GM19099 (cell line): ENCODE measurements at regions not wholly inside any gene's neighbourhood (a gene's known extent, or its start where the extent isn't known, plus 50 kb on each side); places are given as distances from the start of the nearest gene placed in this dataset.

Experiments used
- POLR2A ChIP-seq: IDR thresholded peaks from 3 replicates; pipeline ENCODE4 v1.6.1; 2011; ENCODE audit warnings: low read depth; ENCODE audit not compliant: insufficient read length; ENCODE audit errors: extremely low read depth

- TF ChIP-seq POLR2A = no peak
Measured at GRCh38 chr2:64818664-64819060, 164.9 kb upstream of the SERTAD2 start.

- TF ChIP-seq POLR2A = no peak
Measured at GRCh38 chr2:64819361-64819760, 165.6 kb upstream of the SERTAD2 start.

- no peak for TF ChIP-seq POLR2A
Measured at GRCh38 chr2:64819774-64820688, 166.3 kb upstream of the SERTAD2 start.

- no peak for TF ChIP-seq POLR2A
Measured at GRCh38 chr2:64820901-64821300, 167.2 kb upstream of the SERTAD2 start.

- TF ChIP-seq POLR2A = no peak
Measured at GRCh38 chr2:64823794-64824193, 165.4 kb upstream of the SLC1A4 start.

- TF ChIP-seq POLR2A = no peak
Measured at GRCh38 chr2:64825831-64826491, 163.2 kb upstream of the SLC1A4 start.

- no peak for TF ChIP-seq POLR2A
Measured at GRCh38 chr2:64826703-64827102, 162.5 kb upstream of the SLC1A4 start.

GRCh38 chr2:64828261-64828660 is 160.9 kb upstream of the SLC1A4 start:
- no peak for TF ChIP-seq POLR2A

- no peak for TF ChIP-seq POLR2A
Measured at GRCh38 chr2:64829525-64829924, 159.7 kb upstream of the SLC1A4 start.

GRCh38 chr2:64831134-64831976 is 157.8 kb upstream of the SLC1A4 start:
- no peak for TF ChIP-seq POLR2A

- TF ChIP-seq POLR2A = no peak
Measured at GRCh38 chr2:64831977-64832328, 157.2 kb upstream of the SLC1A4 start.

- no peak for TF ChIP-seq POLR2A
Measured at GRCh38 chr2:64832936-64833335, 156.3 kb upstream of the SLC1A4 start.

- no peak for TF ChIP-seq POLR2A
Measured at GRCh38 chr2:64836566-64836965, 152.6 kb upstream of the SLC1A4 start.

GRCh38 chr2:64837116-64837731 is 152.0 kb upstream of the SLC1A4 start:
- no peak for TF ChIP-seq POLR2A
